A673 (cell line): ENCODE measurements at regions not wholly inside any gene's neighbourhood (a gene's known extent, or its start where the extent isn't known, plus 50 kb on each side); places are given as distances from the start of the nearest gene placed in this dataset.

Source experiments
- BruUV-seq: library from RNA; stranded (reverse); fragments of 400-500 nt; replicated peaks from 2 replicates; lab custom pipeline; 2021; lab: Mats Ljungman, UMichigan
- CTCF ChIA-PET: fragments of 300-600 bp; sonication (Branson Sonifier 250); formaldehyde crosslinking; loops from one replicate; lab custom pipeline; 2022; ENCODE audit warnings: antibody characterized with exemption; lab: Charles Lee
- POLR2A ChIA-PET: fragments of 300-600 bp; sonication (Branson Sonifier 250); formaldehyde crosslinking; loops from one replicate; lab custom pipeline; 2022; ENCODE audit warnings: antibody characterized with exemption; ENCODE audit not compliant: low non-redundant PET; lab: Charles Lee
- DNase-seq: peaks from one replicate; pipeline ENCODE4 v3.0.0-alpha.2; 2015; ENCODE audit warnings: low spot score
- H3K27ac ChIP-seq: fragments of 200-600 bp; sonication (generic); 2 replicates; pipeline ENCODE4 v1.5.1; 2016; ENCODE audit warnings: mixed run types, low read depth, mild to moderate bottlenecking, mixed read lengths, antibody characterized with exemption, low read length; ENCODE audit not compliant: poor library complexity, severe bottlenecking
- H3K27me3 ChIP-seq: fragments of 200-600 bp; sonication (generic); replicated peaks from 2 replicates; pipeline ENCODE4 v1.6.1; 2017; ENCODE audit warnings: mixed run types, low read depth, mild to moderate bottlenecking, mixed read lengths, antibody characterized with exemption, low read length; ENCODE audit not compliant: insufficient read depth, poor library complexity
- H3K36me3 ChIP-seq: fragments of 200-600 bp; sonication (generic); 2 replicates; pipeline ENCODE4 v1.6.1; 2016; ENCODE audit warnings: mixed run types, mild to moderate bottlenecking, mixed read lengths, antibody characterized with exemption, low read length; ENCODE audit not compliant: insufficient read depth, poor library complexity, severe bottlenecking
- H3K4me1 ChIP-seq: fragments of 200-600 bp; sonication (generic); 2 replicates; pipeline ENCODE4 v1.6.1; 2017; ENCODE audit warnings: mixed run types, mild to moderate bottlenecking, mixed read lengths, antibody characterized with exemption, low read length; ENCODE audit not compliant: insufficient read depth, poor library complexity, severe bottlenecking
- H3K4me3 ChIP-seq: fragments of 200-600 bp; sonication (generic); 2 replicates; pipeline ENCODE4 v1.5.1; 2016; ENCODE audit warnings: low read depth, mixed run types, mild to moderate bottlenecking, mixed read lengths, low read length; ENCODE audit not compliant: poor library complexity, severe bottlenecking
- H3K9me3 ChIP-seq: fragments of 200-600 bp; sonication (generic); 2 replicates; pipeline ENCODE4 v1.6.1; 2016; ENCODE audit warnings: mixed run types, low read depth, mild to moderate bottlenecking, mixed read lengths, antibody characterized with exemption, low read length; ENCODE audit not compliant: poor library complexity, severe bottlenecking
- EZH2 ChIP-seq: fragments of 200-600 bp; sonication (generic); IDR thresholded peaks from 2 replicates; pipeline ENCODE4 v1.6.1; 2017; ENCODE audit warnings: borderline replicate concordance, low read depth, mild to moderate bottlenecking, mixed read lengths, antibody characterized with exemption, low read length; ENCODE audit not compliant: poor library complexity, severe bottlenecking
- intact Hi-C: fragments of 100-400 bp; cut with micrococcal nuclease; formaldehyde crosslinking; loops from one replicate; pipeline ENCODE4 v1.10.0; 2022; ENCODE audit not compliant: unreplicated experiment
- TF ChIP-seq, protein P1 (sequence below): fragments of 300-800, 200-600 bp; sonication (generic); conservative IDR thresholded peaks from 2 replicates; pipeline ENCODE4 v1.5.1; 2017; ENCODE audit warnings: low read depth, mild to moderate bottlenecking, antibody characterized with exemption, low read length, moderate library complexity, mixed read lengths

DNA sequence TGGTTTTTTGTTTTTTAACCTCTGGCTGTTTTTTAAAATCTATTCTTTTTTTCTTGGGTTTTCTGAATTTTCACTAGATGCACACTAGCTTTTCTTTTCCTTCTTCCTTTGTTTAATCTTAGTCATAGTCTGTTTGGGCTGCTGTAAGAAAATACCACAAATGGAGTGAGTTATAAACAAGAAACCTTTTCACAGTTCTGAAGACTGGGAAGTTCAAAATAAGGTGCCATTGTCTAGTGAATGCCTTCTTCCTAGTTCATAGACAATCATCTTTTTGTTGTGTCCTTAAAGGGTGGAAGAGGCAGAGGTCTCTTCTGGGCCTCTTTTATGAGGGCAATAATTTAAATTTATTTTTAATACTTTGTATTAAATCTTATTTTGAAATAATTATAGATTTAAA, 532.9 kb upstream of the ANO5 start:
- no TSS peak for BruUV-seq
- POLR2A ChIA-PET: no interaction called here

DNA sequence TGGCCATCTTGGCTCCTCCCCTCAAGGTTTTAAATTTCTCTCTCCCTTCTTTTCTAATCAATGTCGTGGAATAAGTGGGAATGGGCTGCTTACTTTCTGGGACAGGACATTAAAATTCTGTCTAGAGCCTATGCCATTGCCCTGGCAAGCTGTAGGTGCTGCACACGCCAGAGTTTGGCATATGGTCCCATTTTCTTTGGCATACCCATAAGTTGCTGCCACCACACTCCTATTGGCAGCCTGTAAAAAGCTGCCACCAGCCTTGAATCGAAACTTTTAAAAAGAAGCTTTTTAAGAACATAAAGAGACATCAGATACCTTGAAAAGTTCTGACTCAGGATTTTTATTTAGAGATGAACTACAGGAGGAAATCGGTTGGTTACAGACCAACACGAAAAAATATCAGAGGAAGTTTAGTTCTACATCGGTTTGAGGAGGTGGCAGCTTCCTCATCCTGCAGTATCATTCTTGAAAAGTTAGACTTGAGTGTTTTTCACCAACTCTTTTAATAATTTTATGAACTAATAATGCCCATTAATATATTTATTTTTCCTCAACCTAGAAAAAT, 517.8 kb upstream of the ANO5 start:
- no peaks in the 10 kb centered on the region for H3K27me3 ChIP-seq
- H3K36me3 ChIP-seq: no peaks in the 10 kb centered on the region
- no peaks in the 10 kb centered on the region for H3K9me3 ChIP-seq
- TF ChIP-seq, protein P1, sequence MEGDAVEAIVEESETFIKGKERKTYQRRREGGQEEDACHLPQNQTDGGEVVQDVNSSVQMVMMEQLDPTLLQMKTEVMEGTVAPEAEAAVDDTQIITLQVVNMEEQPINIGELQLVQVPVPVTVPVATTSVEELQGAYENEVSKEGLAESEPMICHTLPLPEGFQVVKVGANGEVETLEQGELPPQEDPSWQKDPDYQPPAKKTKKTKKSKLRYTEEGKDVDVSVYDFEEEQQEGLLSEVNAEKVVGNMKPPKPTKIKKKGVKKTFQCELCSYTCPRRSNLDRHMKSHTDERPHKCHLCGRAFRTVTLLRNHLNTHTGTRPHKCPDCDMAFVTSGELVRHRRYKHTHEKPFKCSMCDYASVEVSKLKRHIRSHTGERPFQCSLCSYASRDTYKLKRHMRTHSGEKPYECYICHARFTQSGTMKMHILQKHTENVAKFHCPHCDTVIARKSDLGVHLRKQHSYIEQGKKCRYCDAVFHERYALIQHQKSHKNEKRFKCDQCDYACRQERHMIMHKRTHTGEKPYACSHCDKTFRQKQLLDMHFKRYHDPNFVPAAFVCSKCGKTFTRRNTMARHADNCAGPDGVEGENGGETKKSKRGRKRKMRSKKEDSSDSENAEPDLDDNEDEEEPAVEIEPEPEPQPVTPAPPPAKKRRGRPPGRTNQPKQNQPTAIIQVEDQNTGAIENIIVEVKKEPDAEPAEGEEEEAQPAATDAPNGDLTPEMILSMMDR: no peak
- TF ChIP-seq EZH2: no peak
- H3K27ac ChIP-seq: no peak overlapping the region
- BruUV-seq: no TSS peak
- no peak overlapping the region for H3K4me3 ChIP-seq
- intact Hi-C loops: no loop called here
- ChIA-PET CTCF (no interaction called here), POLR2A (no interaction called here)
- H3K4me1 ChIP-seq: no peaks in the 10 kb centered on the region
- no peak for DNase-seq

More for the DNA sequence above, 532.9 kb upstream of the ANO5 start:
- TF ChIP-seq, protein P1: no peak
- no peak for TF ChIP-seq EZH2
- Histone ChIP-seq H3K4me1 (no peaks in the 10 kb centered on the region), H3K9me3 (no peaks in the 10 kb centered on the region), H3K27me3 (no peaks in the 10 kb centered on the region), H3K36me3 (no peaks in the 10 kb centered on the region), H3K27ac (no peak overlapping the region), H3K4me3 (no peak overlapping the region)
- CTCF ChIA-PET: no interaction called here
- intact Hi-C loops: loop anchor here (10.0 kb wide), 1 partner anchor 245 kb away; no protein-coding TSS in a partner anchor
- no peak for DNase-seq

DNA sequence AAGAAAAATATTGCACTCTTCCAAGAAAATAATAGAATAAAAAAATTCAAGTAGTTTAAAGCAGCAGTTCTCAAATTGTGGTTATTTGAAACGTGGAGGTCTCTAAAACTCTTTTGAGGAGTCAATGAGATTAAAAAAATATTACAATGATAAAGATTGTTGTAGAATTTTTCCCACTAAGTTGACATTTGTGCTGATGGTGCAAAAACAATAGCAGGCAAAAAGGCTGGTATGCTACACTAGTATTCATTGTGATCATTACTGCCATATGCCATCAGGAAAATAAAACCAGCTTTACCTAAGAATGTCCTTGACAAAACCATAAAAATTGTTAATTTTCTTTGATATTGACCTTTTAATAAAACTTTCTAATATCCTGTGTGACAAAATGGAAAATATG, 505.2 kb upstream of the ANO5 start:
- CTCF ChIA-PET: no interaction called here
- no peaks in the 10 kb centered on the region for H3K9me3 ChIP-seq
- TF ChIP-seq, protein P1: no peak
- no peak for TF ChIP-seq EZH2
- no peak overlapping the region for H3K4me3 ChIP-seq
- H3K27ac ChIP-seq: no peak overlapping the region
- POLR2A ChIA-PET: no interaction called here
- no TSS peak for BruUV-seq
- H3K27me3 ChIP-seq: no peaks in the 10 kb centered on the region
- no peaks in the 10 kb centered on the region for H3K36me3 ChIP-seq
- intact Hi-C loops: no loop called here
- no peaks in the 10 kb centered on the region for H3K4me1 ChIP-seq
- no peak for DNase-seq
